Gastroesophageal sphincter (tissue), 3 donors: ENCODE measurements at regions not wholly inside any gene's neighbourhood (a gene's known extent, or its start where the extent isn't known, plus 50 kb on each side); places are given as distances from the start of the nearest gene placed in this dataset.

Experiments used
- POLR2A ChIP-seq, 2 donors: fragments of 450-650 bp; IDR thresholded peaks; one replicate each; pipeline ENCODE4 v1.6.1; 2017; ENCODE audit warnings: antibody characterized with exemption in 2 of 2, mild to moderate bottlenecking in 2 of 2, moderate library complexity in 1 of 2
- POLR2AphosphoS5 ChIP-seq: sonication (generic); formaldehyde crosslinking; IDR thresholded peaks from one replicate; pipeline ENCODE4 v1.6.1; 2017; ENCODE audit warnings: antibody characterized with exemption
- TF ChIP-seq, protein P1 (sequence below), 4 experiments: fragments of 200-600 bp in 2 of 4; fragments of 450-650 bp in 2 of 4; sonication (generic) in 1 of 4; IDR thresholded peaks; one replicate each; pipeline ENCODE4 v1.5.1; 2017 to 2019; ENCODE audit warnings: antibody characterized with exemption in 4 of 4, mild to moderate bottlenecking in 2 of 4, moderate library complexity in 2 of 4

DNA sequence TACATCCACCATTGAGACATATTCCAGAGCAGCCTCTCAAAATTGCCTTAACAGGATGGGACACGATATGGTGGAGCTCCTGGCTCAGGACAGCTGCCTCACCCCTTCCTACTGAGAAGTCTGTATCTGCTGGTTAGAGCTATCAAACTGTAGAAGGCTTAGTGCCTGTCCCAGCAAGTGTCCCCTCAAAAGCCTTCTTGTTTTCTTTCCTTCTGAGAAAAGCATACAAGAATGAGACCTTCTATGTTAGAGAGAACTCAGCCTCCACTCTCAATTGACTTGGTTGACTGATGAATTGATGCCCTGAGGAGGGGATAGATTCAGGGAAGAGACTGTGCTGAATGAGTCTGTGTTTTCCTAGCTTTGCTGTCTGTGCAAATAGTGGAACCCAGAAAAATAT lies 2020.9 kb downstream of the TP53TG3F start:
- TF ChIP-seq, protein P1, sequence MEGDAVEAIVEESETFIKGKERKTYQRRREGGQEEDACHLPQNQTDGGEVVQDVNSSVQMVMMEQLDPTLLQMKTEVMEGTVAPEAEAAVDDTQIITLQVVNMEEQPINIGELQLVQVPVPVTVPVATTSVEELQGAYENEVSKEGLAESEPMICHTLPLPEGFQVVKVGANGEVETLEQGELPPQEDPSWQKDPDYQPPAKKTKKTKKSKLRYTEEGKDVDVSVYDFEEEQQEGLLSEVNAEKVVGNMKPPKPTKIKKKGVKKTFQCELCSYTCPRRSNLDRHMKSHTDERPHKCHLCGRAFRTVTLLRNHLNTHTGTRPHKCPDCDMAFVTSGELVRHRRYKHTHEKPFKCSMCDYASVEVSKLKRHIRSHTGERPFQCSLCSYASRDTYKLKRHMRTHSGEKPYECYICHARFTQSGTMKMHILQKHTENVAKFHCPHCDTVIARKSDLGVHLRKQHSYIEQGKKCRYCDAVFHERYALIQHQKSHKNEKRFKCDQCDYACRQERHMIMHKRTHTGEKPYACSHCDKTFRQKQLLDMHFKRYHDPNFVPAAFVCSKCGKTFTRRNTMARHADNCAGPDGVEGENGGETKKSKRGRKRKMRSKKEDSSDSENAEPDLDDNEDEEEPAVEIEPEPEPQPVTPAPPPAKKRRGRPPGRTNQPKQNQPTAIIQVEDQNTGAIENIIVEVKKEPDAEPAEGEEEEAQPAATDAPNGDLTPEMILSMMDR (IDR thresholded peaks at IDR 0.05): no peak
- TF ChIP-seq POLR2AphosphoS5: no peak
- TF ChIP-seq POLR2A (IDR thresholded peaks at IDR 0.05): no peak
